A549 (cell line): ENCODE measurements at regions not wholly inside any gene's neighbourhood (a gene's known extent, or its start where the extent isn't known, plus 50 kb on each side); places are given as distances from the start of the nearest gene placed in this dataset.

Source experiments
- ATAC-seq, 2 experiments: fragments of 200-7000 bp in 1 of 2; fragments of >200 bp in 1 of 2; cut with Nextera tagmentation in 1 of 2; cut with Tn5 transposase in 1 of 2; 3 replicates each; pipeline versions ENCODE4 v1.8.0 to v1.9.1; 2018 to 2020; ENCODE audit warnings: mild to moderate bottlenecking in 1 of 2, moderate library complexity in 1 of 2
- CTCF ChIA-PET: fragments of 300-600 bp; sonication (Branson Sonifier 250); formaldehyde crosslinking; extraction: SDS; loops from one replicate; lab custom pipeline; 2021; ENCODE audit warnings: antibody characterized with exemption, inconsistent platforms; lab: Yijun Ruan, JAX
- POLR2A ChIA-PET: fragments of 350-600 bp; formaldehyde crosslinking; extraction: SDS; loops from one replicate; lab custom pipeline; 2021; ENCODE audit warnings: antibody characterized with exemption, inconsistent platforms; lab: Yijun Ruan, JAX
- DNase-seq, 2 experiments: peaks; one replicate each; pipeline versions ENCODE4 v3.0.0 to v3.0.0-alpha.2; 2011 to 2016; ENCODE audit warnings: low read depth in 1 of 2, low spot score in 1 of 2
- FAIRE-seq: peaks from 2 replicates; lab custom pipeline; 2011; peaks lifted over from hg19 to GRCh38; lab: Jason Lieb, UNC
- H3K27ac ChIP-seq, 2 experiments: fragments of >200 bp; sonication (Bioruptor Twin); formaldehyde crosslinking; 3 replicates each; pipeline ENCODE4 v1.5.1; 2016 to 2017
- H3K4me1 ChIP-seq: fragments of >200 bp; sonication (Bioruptor Twin); formaldehyde crosslinking; 3 replicates; pipeline ENCODE4 v1.6.1; 2016
- H3K4me2 ChIP-seq: fragments of >200 bp; sonication (Bioruptor Twin); formaldehyde crosslinking; 3 replicates; pipeline ENCODE4 v1.6.1; 2016
- H3K4me3 ChIP-seq: fragments of >200 bp; sonication (Bioruptor Twin); formaldehyde crosslinking; 3 replicates; pipeline ENCODE4 v1.5.1; 2016
- H3K9me3 ChIP-seq: fragments of >200 bp; sonication (Bioruptor Twin); formaldehyde crosslinking; 3 replicates; pipeline ENCODE4 v1.6.1; 2016
- CBX8 ChIP-seq: fragments of 200-600 bp; sonication (generic); IDR thresholded peaks from 2 replicates; pipeline ENCODE4 v1.6.1; 2016
- CEBPB ChIP-seq, 2 experiments: fragments of >200 bp in 1 of 2; sonication (Bioruptor Twin) in 1 of 2; formaldehyde crosslinking in 1 of 2; IDR thresholded peaks; 2 replicates each; pipeline ENCODE4 v1.6.1; 2012 to 2016
- CHD2 ChIP-seq: fragments of 150-350 bp; IDR thresholded peaks from 2 replicates; pipeline ENCODE4 v1.6.1; 2014; ENCODE audit warnings: low read length; ENCODE audit not compliant: partially characterized antibody
- CHD4 ChIP-seq: fragments of 200-600 bp; sonication (generic); IDR thresholded peaks from 2 replicates; pipeline ENCODE4 v1.6.1; 2016; ENCODE audit warnings: antibody characterized with exemption, mild to moderate bottlenecking, borderline replicate concordance
- CTCF ChIP-seq: fragments of >200 bp; sonication (Bioruptor Twin); formaldehyde crosslinking; IDR thresholded peaks from 3 replicates; pipeline ENCODE4 v1.5.1; 2016
- EHF ChIP-seq: fragments of 250-450 bp; sonication (Bioruptor Pico); IDR thresholded peaks from 2 replicates; pipeline ENCODE4 v1.5.0; 2020; ENCODE audit warnings: mild to moderate bottlenecking
- EP300 ChIP-seq, 2 experiments: fragments of >200 bp; sonication (Bioruptor Twin); formaldehyde crosslinking; IDR thresholded peaks; 2 replicates in 1 of 2; 3 replicates in 1 of 2; pipeline ENCODE4 v1.6.1; 2016 to 2017
- ESRRA ChIP-seq: fragments of 150-350 bp; IDR thresholded peaks from 2 replicates; pipeline ENCODE4 v1.6.1; 2014; ENCODE audit warnings: mild to moderate bottlenecking, low read length, borderline replicate concordance
- FOSL2 ChIP-seq, 2 experiments: fragments of 450-650 bp in 1 of 2; fragments of >200 bp in 1 of 2; sonication (Bioruptor Twin) in 1 of 2; formaldehyde crosslinking; IDR thresholded peaks; 2 replicates each; pipeline versions ENCODE4 v1.5.0 to v1.6.1; 2016 to 2020; ENCODE audit warnings: mild to moderate bottlenecking in 1 of 2, moderate library complexity in 1 of 2
- GATA3 ChIP-seq: IDR thresholded peaks from 2 replicates; pipeline ENCODE4 v1.6.1; 2012; ENCODE audit warnings: borderline replicate concordance
- HEYL ChIP-seq: fragments of 250-450 bp; sonication (Bioruptor Pico); IDR thresholded peaks from 2 replicates; pipeline ENCODE4 v1.8.0; 2021; ENCODE audit warnings: mild to moderate bottlenecking, moderate library complexity
- HOXB5 ChIP-seq: fragments of 250-450 bp; sonication (Bioruptor Pico); IDR thresholded peaks from 2 replicates; pipeline ENCODE4 v1.5.0; 2020; ENCODE audit warnings: mild to moderate bottlenecking, moderate library complexity
- JUN ChIP-seq, 2 experiments: fragments of >200 bp; sonication (Bioruptor Twin); formaldehyde crosslinking; IDR thresholded peaks; 2 replicates in 1 of 2; 3 replicates in 1 of 2; pipeline ENCODE4 v1.6.1; 2016 to 2017
- JUNB ChIP-seq: fragments of >200 bp; sonication (Bioruptor Twin); formaldehyde crosslinking; IDR thresholded peaks from 2 replicates; pipeline ENCODE4 v1.6.1; 2016
- KDM1A ChIP-seq: fragments of 200-600 bp; sonication (generic); IDR thresholded peaks from 2 replicates; pipeline ENCODE4 v1.6.1; 2016; ENCODE audit warnings: low read depth, mild to moderate bottlenecking
- PHF8 ChIP-seq: fragments of 200-600 bp; sonication (generic); IDR thresholded peaks from 2 replicates; pipeline ENCODE4 v1.6.1; 2016; ENCODE audit warnings: low read depth, mild to moderate bottlenecking, antibody characterized with exemption, moderate library complexity, borderline replicate concordance
- RAD21 ChIP-seq, 2 experiments: fragments of >200 bp in 1 of 2; sonication (Bioruptor Twin) in 1 of 2; formaldehyde crosslinking in 1 of 2; IDR thresholded peaks in 1 of 2; conservative IDR thresholded peaks in 1 of 2; 2 replicates in 1 of 2; 3 replicates in 1 of 2; pipeline ENCODE4 v1.6.1; 2012 to 2018; ENCODE audit warnings: inconsistent platforms in 1 of 2
- RFX5 ChIP-seq: fragments of 450-650 bp; IDR thresholded peaks from 2 replicates; pipeline ENCODE4 v1.7.1; 2014; ENCODE audit warnings: antibody characterized with exemption, mild to moderate bottlenecking, moderate library complexity
- SMC3 ChIP-seq: fragments of >200 bp; sonication (Bioruptor Twin); formaldehyde crosslinking; IDR thresholded peaks from 3 replicates; pipeline ENCODE4 v1.6.1; 2018; ENCODE audit warnings: inconsistent platforms
- TP53 ChIP-seq: fragments of 250-450 bp; sonication (Bioruptor Pico); IDR thresholded peaks from 2 replicates; pipeline ENCODE4 v1.5.0; 2021; ENCODE audit warnings: mild to moderate bottlenecking, moderate library complexity
- ZFP36 ChIP-seq: fragments of 450-650 bp; IDR thresholded peaks from 2 replicates; pipeline ENCODE4 v1.6.1; 2014; ENCODE audit warnings: borderline replicate concordance; ENCODE audit not compliant: partially characterized antibody
- ZSCAN20 ChIP-seq: fragments of 250-450 bp; sonication (Bioruptor Pico); IDR thresholded peaks from 2 replicates; pipeline ENCODE4 v1.8.0; 2022; ENCODE audit warnings: mild to moderate bottlenecking, moderate library complexity
- WGBS: methylation state at CpG from one replicate; pipeline ENCODE4 v1.1.6; 2017; ENCODE audit errors: missing lambda C conversion rate; 5-methylcytosine and 5-hydroxymethylcytosine counted together
- TF ChIP-seq, protein P1 (sequence below): fragments of 250-450 bp; sonication (Bioruptor Pico); IDR thresholded peaks from 2 replicates; pipeline ENCODE4 v1.5.0; 2020; ENCODE audit warnings: low read depth, mild to moderate bottlenecking, moderate library complexity
- TF ChIP-seq, protein P2 (sequence below): IDR thresholded peaks from 2 replicates; pipeline ENCODE4 v1.6.1; 2012
- TF ChIP-seq, protein P3 (sequence below): fragments of 200-600 bp; sonication (generic); IDR thresholded peaks from 2 replicates; pipeline ENCODE4 v1.6.1; 2016; ENCODE audit warnings: antibody characterized with exemption, mild to moderate bottlenecking, moderate library complexity

GRCh38 chr15:99911816-99912215, 178.6 kb upstream of the LYSMD4 start:
- TF ChIP-seq PHF8 (no peak), EP300 (IDR thresholded peaks at IDR 0.05) (no peak), TP53 (CRISPR knock-in tag) (no peak), ZSCAN20 (CRISPR knock-in tag) (no peak), EHF (CRISPR knock-in tag) (no peak), SMC3 (no peak), GATA3 (no peak), CHD4 (no peak), CBX8 (no peak), RFX5 (no peak), CEBPB (IDR thresholded peaks at IDR 0.05) (no peak), JUN (IDR thresholded peaks at IDR 0.05) (no peak), KDM1A (no peak), HEYL (CRISPR knock-in tag) (no peak), HOXB5 (CRISPR knock-in tag) (no peak), JUNB (no peak), CHD2 (no peak)
- TF ChIP-seq, protein P1, sequence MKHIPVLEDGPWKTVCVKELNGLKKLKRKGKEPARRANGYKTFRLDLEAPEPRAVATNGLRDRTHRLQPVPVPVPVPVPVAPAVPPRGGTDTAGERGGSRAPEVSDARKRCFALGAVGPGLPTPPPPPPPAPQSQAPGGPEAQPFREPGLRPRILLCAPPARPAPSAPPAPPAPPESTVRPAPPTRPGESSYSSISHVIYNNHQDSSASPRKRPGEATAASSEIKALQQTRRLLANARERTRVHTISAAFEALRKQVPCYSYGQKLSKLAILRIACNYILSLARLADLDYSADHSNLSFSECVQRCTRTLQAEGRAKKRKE (CRISPR knock-in tag): no peak
- TF ChIP-seq, protein P2, sequence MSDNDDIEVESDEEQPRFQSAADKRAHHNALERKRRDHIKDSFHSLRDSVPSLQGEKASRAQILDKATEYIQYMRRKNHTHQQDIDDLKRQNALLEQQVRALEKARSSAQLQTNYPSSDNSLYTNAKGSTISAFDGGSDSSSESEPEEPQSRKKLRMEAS: no peak
- TF ChIP-seq, protein P3, sequence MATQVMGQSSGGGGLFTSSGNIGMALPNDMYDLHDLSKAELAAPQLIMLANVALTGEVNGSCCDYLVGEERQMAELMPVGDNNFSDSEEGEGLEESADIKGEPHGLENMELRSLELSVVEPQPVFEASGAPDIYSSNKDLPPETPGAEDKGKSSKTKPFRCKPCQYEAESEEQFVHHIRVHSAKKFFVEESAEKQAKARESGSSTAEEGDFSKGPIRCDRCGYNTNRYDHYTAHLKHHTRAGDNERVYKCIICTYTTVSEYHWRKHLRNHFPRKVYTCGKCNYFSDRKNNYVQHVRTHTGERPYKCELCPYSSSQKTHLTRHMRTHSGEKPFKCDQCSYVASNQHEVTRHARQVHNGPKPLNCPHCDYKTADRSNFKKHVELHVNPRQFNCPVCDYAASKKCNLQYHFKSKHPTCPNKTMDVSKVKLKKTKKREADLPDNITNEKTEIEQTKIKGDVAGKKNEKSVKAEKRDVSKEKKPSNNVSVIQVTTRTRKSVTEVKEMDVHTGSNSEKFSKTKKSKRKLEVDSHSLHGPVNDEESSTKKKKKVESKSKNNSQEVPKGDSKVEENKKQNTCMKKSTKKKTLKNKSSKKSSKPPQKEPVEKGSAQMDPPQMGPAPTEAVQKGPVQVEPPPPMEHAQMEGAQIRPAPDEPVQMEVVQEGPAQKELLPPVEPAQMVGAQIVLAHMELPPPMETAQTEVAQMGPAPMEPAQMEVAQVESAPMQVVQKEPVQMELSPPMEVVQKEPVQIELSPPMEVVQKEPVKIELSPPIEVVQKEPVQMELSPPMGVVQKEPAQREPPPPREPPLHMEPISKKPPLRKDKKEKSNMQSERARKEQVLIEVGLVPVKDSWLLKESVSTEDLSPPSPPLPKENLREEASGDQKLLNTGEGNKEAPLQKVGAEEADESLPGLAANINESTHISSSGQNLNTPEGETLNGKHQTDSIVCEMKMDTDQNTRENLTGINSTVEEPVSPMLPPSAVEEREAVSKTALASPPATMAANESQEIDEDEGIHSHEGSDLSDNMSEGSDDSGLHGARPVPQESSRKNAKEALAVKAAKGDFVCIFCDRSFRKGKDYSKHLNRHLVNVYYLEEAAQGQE: no peak
- H3K9me3 ChIP-seq: no peaks in the 10 kb centered on the region
- H3K4me3 ChIP-seq: no peak overlapping the region
- no peak for DNase-seq
- no peak for FAIRE-seq
- POLR2A ChIA-PET: no interaction called here
- CTCF ChIA-PET: interaction anchor here (0.6 kb wide), 1 partner anchor 477 kb away, joined by 4 read pairs; no protein-coding TSS in a partner anchor
- 54% methylated on average over 5 of the region's 5 CpGs for WGBS
- H3K4me2 ChIP-seq: no peak overlapping the region
- H3K4me1 ChIP-seq: no peaks in the 10 kb centered on the region
- no peak for ATAC-seq
- H3K27ac ChIP-seq: no peak overlapping the region

DNA sequence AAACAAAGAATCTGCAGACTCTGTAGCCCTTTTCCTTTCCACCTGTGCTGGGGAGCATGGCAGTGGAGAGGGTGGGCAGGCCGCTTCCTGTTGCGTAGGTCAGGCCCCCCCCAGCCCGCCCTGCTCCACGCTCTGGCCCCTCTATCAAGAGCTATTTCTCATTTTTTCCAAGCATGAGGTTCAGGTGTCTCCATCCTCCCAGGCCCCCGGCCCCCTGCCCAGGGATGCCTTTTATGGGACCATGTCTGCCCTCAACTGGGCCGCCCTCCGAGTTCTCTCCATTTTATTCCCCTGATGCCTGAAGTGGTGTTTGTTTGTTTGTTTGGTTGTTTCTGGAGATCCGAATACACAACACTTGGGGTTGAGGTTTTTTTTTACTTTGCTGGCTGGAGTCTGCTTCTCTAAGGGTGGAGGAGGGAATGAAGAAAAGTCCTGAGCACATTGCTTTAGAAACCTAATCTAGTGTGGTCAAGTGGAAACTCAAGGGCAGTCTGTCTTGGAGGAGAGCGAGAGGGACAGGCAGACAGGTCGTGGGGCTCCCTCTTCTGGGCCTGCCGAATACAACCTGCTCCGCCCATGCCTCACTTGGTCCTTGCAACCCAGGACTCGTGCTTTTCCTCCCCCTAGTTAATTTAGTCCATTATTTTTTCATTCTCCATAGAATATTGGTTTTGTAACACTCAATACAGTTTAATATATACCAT, 176.5 kb upstream of the LYSMD4 start:
- Histone ChIP-seq H3K27ac (no peak overlapping the region), H3K4me1 (no peaks in the 10 kb centered on the region), H3K4me2 (no peak overlapping the region), H3K4me3 (no peak overlapping the region), H3K9me3 (no peaks in the 10 kb centered on the region)
- DNase-seq: peak in 1 of 2 experiments; percentile 52
- no peak for TF ChIP-seq ZFP36
- TF ChIP-seq CTCF: peak; percentile 38; the same call in 1 of the 3 replicates
- TF ChIP-seq FOSL2 (IDR thresholded peaks at IDR 0.05): no peak
- no peak for TF ChIP-seq FOSL2 (CRISPR knock-in tag; IDR thresholded peaks at IDR 0.05)
- peak; percentile 40 to 52; a peak in 3 of 5 replicates for TF ChIP-seq RAD21 (conservative IDR thresholded peaks at IDR 0.05 in 1 of 2, IDR thresholded peaks at IDR 0.05 in 1 of 2)
- TF ChIP-seq ESRRA: no peak
- no peak for TF ChIP-seq SMC3
- ChIA-PET CTCF (interaction anchor here (0.7 to 2.2 kb wide), 6 partner anchors 16 to 637 kb away, joined by 3 to 5 read pairs (median 3); no protein-coding TSS in a partner anchor), POLR2A (no interaction called here)
- WGBS: 48% methylated on average over 11 of the region's 13 CpGs
- ATAC-seq: peak; percentile 80 to 90; a peak in 5 of 6 replicates
- FAIRE-seq: no peak
